Heart right ventricle (tissue), 16 donors: ENCODE measurements at regions not wholly inside any gene's neighbourhood (a gene's known extent, or its start where the extent isn't known, plus 50 kb on each side); places are given as distances from the start of the nearest gene placed in this dataset.

Experiments used
- ATAC-seq, 8 donors: fragments of 200-7000 bp; cut with Tn5 transposase; one replicate each; pipeline ENCODE4 v1.9.1; 2020; ENCODE audit warnings: mild to moderate bottlenecking in 8 of 8, moderate library complexity in 8 of 8, moderate number of reproducible peaks in 1 of 8
- DNase-seq, 2 donors: peaks; one replicate each; pipeline ENCODE4 v3.0.0-alpha.2; 2020
- H3K27ac ChIP-seq, 10 donors: fragments of 200-600 bp; sonication (generic) in 2 of 10; one replicate each; pipeline versions ENCODE4 v1.5.0 to v1.8.0; 2020 to 2022; ENCODE audit warnings: mild to moderate bottlenecking in 3 of 10
- H3K27me3 ChIP-seq, 7 donors: fragments of 200-600 bp; one replicate each; pipeline ENCODE4 v1.8.0; 2021 to 2022; ENCODE audit warnings: mild to moderate bottlenecking in 2 of 7
- H3K36me3 ChIP-seq, 9 donors: fragments of 200-600 bp; sonication (generic) in 1 of 9; one replicate each; pipeline versions ENCODE4 v1.5.0 to v1.8.0; 2020 to 2022; ENCODE audit warnings: mild to moderate bottlenecking in 2 of 9
- H3K4me1 ChIP-seq, 9 donors: fragments of 200-600 bp; sonication (generic) in 1 of 9; one replicate each; pipeline versions ENCODE4 v1.5.0 to v1.8.0; 2020 to 2022; ENCODE audit warnings: mild to moderate bottlenecking in 4 of 9
- H3K4me3 ChIP-seq, 10 donors: fragments of 200-600 bp; sonication (generic) in 2 of 10; one replicate each; pipeline versions ENCODE4 v1.5.0 to v1.8.0; 2020 to 2022; ENCODE audit warnings: mild to moderate bottlenecking in 7 of 10, moderate library complexity in 2 of 10
- H3K9me3 ChIP-seq, 11 donors: fragments of 200-600 bp in 10 of 11; sonication (generic) in 2 of 11; one replicate each; pipeline versions ENCODE4 v1.5.0 to v1.8.0; 2013 to 2022; ENCODE audit warnings: mild to moderate bottlenecking in 2 of 11, control low read depth in 1 of 11, moderate library complexity in 1 of 11
- WGBS, 2 donors: extraction: QIAGEN DNeasy Blood & Tissue Kit; methylation state at CpG; one replicate each; pipeline ENCODE4 v1.1.7; 2013; ENCODE audit warnings: inconsistent platforms in 1 of 2; 5-methylcytosine and 5-hydroxymethylcytosine counted together
- intact Hi-C, 10 donors: fragments of 100-400 bp; cut with DNase I; formaldehyde crosslinking; loops; one replicate each; pipeline versions ENCODE4 v1.11.1 to v1.14.2; 2022
- TF ChIP-seq, protein P1 (sequence below), 9 donors: fragments of 200-600 bp; sonication (generic) in 2 of 9; IDR thresholded peaks; one replicate each; pipeline versions ENCODE4 v1.5.0 to v1.8.0; 2021 to 2022; ENCODE audit warnings: antibody characterized with exemption in 9 of 9, mild to moderate bottlenecking in 5 of 9, moderate library complexity in 1 of 9
- donor health status: Arrhythmogenic right ventricular cardiomyopathy.
- donor health status: ischemic (EF 13 %, LVEDD 7.1; RV severe dilation, severe dysfunction).
- donor health status: healthy with polysubstance abuse.
- donor health status: DM: no; HTN: yes; CAD: no.
- donor health status: DM: no; HTN: no; CAD: no.
- donor health status: ischemic (EF 25% LVEDD 6.9; RV normal size, moderate dysfunction).
- donor health status: ischemic (EF 25% LVEDD 5.7; RV mildly dilated, moderate dysfunction).
- donor health status: healthy.
- donor health status: DM: yes; HTN: yes; CAD: no.
- donor health status: Ischemic cardiomyopathy.
- donor health status: ischemic (EF 35%, LVEDD 5.7; RV mildly dilated, moderate dysfunction).
- donor health status: nonischemic (EF 11% LVEDD 7.7; RV severe dilation, severe dysfunction).
- donor health status: DM: yes; HTN: yes; CAD: no.
- donor health status: PGD.
- donor health status: ischemic (EF 29% LVEDD 5.4; RV normal size, mild dysfunction).
- donor health status: nonischemic (EF 23%, LVEDD 6.1; RV moderate dilation, normal function).

GRCh38 chr5:124128867-124129266 lies 616.9 kb downstream of the CSNK1G3 start:
- 98 to 99% methylated on average over 3 of the region's 3 CpGs for WGBS, 2 donors
- no peak for ATAC-seq

GRCh38 chr5:124126504-124127217 lies 614.7 kb downstream of the CSNK1G3 start:
- Histone ChIP-seq H3K27me3 (no peaks in the 10 kb centered on the region), H3K9me3 (no peaks in the 10 kb centered on the region), H3K27ac (no peak overlapping the region), H3K4me1 (peaks cover 0 to 22% (median 0%) of the 10 kb centered on the region in 9 donors), H3K4me3 (no peak overlapping the region), H3K36me3 (no peaks in the 10 kb centered on the region)
- WGBS, 2 donors, result 93 to 98% methylated on average over 5 of the region's 5 CpGs
- TF ChIP-seq, protein P1, sequence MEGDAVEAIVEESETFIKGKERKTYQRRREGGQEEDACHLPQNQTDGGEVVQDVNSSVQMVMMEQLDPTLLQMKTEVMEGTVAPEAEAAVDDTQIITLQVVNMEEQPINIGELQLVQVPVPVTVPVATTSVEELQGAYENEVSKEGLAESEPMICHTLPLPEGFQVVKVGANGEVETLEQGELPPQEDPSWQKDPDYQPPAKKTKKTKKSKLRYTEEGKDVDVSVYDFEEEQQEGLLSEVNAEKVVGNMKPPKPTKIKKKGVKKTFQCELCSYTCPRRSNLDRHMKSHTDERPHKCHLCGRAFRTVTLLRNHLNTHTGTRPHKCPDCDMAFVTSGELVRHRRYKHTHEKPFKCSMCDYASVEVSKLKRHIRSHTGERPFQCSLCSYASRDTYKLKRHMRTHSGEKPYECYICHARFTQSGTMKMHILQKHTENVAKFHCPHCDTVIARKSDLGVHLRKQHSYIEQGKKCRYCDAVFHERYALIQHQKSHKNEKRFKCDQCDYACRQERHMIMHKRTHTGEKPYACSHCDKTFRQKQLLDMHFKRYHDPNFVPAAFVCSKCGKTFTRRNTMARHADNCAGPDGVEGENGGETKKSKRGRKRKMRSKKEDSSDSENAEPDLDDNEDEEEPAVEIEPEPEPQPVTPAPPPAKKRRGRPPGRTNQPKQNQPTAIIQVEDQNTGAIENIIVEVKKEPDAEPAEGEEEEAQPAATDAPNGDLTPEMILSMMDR (IDR thresholded peaks at IDR 0.05), result no peak
- ATAC-seq (no peak), DNase-seq (no peak)
- intact Hi-C loops, result no loop called here

More at GRCh38 chr5:124128867-124129266, 616.9 kb downstream of the CSNK1G3 start:
- Histone ChIP-seq H3K4me1 (peaks cover 0 to 22% (median 0%) of the 10 kb centered on the region in 9 donors), H3K9me3 (no peaks in the 10 kb centered on the region), H3K27ac (no peak overlapping the region), H3K4me3 (no peak overlapping the region), H3K36me3 (no peaks in the 10 kb centered on the region), H3K27me3 (no peaks in the 10 kb centered on the region)
- intact Hi-C loops, result no loop called here
- TF ChIP-seq, protein P1 (IDR thresholded peaks at IDR 0.05), result no peak
- DNase-seq, result no peak

- TF ChIP-seq, protein P1 (IDR thresholded peaks at IDR 0.05), result no peak
- DNase-seq (no peak), ATAC-seq (peak in 4 of 8 donors; percentile 31 to 49 (median 44))
- Histone ChIP-seq H3K9me3 (no peaks in the 10 kb centered on the region), H3K36me3 (no peaks in the 10 kb centered on the region), H3K4me3 (no peak overlapping the region), H3K27ac (no peak overlapping the region), H3K27me3 (no peaks in the 10 kb centered on the region), H3K4me1 (peaks cover 0 to 22% (median 0%) of the 10 kb centered on the region in 9 donors)
- intact Hi-C loops, result no loop called here
- 60 to 73% methylated on average over 1 of the region's 1 CpG for WGBS, 2 donors
These were observed 612.8 kb downstream of the CSNK1G3 start for GRCh38 chr5:124124711-124125229.

- WGBS, 2 donors, result 96 to 99% methylated on average over 2 of the region's 2 CpGs
- Histone ChIP-seq H3K36me3 (no peaks in the 10 kb centered on the region), H3K27me3 (no peaks in the 10 kb centered on the region), H3K4me1 (peaks cover 0 to 15% (median 0%) of the 10 kb centered on the region in 9 donors), H3K9me3 (no peaks in the 10 kb centered on the region), H3K27ac (no peak overlapping the region), H3K4me3 (no peak overlapping the region)
- TF ChIP-seq, protein P1 (IDR thresholded peaks at IDR 0.05), result no peak
- DNase-seq, result no peak
- ATAC-seq, result no peak
- intact Hi-C loops, result no loop called here
These were observed 609.2 kb downstream of the CSNK1G3 start for GRCh38 chr5:124121198-124121597.
